Keratinocyte (primary cell): ENCODE measurements at regions not wholly inside any gene's neighbourhood (a gene's known extent, or its start where the extent isn't known, plus 50 kb on each side); places are given as distances from the start of the nearest gene placed in this dataset.
A peak's percentile ranks its signal among the peaks of the same experiment; 100 is the strongest.

Experiments used
- DNase-seq: peaks from one replicate; pipeline ENCODE4 v3.0.0-alpha.2; 2011; ENCODE audit warnings: low read depth, missing footprints, low spot score
- FAIRE-seq: peaks from 2 replicates; lab custom pipeline; 2011; peaks lifted over from hg19 to GRCh38; lab: Jason Lieb, UNC
- H2AFZ ChIP-seq: 2 replicates; pipeline ENCODE4 v1.6.0; 2012; ENCODE audit warnings: low read length, control low read depth, inconsistent platforms; ENCODE audit not compliant: control insufficient read depth
- H3K27ac ChIP-seq: 2 replicates; pipeline ENCODE4 v1.5.1; 2011; ENCODE audit warnings: low read length; ENCODE audit not compliant: control insufficient read depth, insufficient read depth
- H3K27me3 ChIP-seq: 3 replicates; pipeline ENCODE4 v1.6.0; 2011; ENCODE audit warnings: low read length; ENCODE audit not compliant: control insufficient read depth, insufficient read depth; ENCODE audit errors: extremely low read depth
- H3K36me3 ChIP-seq, 2 experiments: 2 replicates in 1 of 2; 3 replicates in 1 of 2; pipeline ENCODE4 v1.5.1; 2011; ENCODE audit warnings: low read length in 2 of 2, mild to moderate bottlenecking in 1 of 2; ENCODE audit not compliant: control insufficient read depth in 2 of 2, insufficient read depth in 2 of 2; ENCODE audit errors: extremely low read depth in 1 of 2
- H3K4me1 ChIP-seq: 3 replicates; pipeline ENCODE4 v1.5.1; 2011; ENCODE audit warnings: low read length; ENCODE audit not compliant: control insufficient read depth, insufficient read depth; ENCODE audit errors: extremely low read depth
- H3K4me2 ChIP-seq: 3 replicates; pipeline ENCODE4 v1.6.0; 2011; ENCODE audit warnings: low read depth, low read length; ENCODE audit not compliant: control insufficient read depth, insufficient read depth; ENCODE audit errors: extremely low read depth
- H3K4me3 ChIP-seq, 3 experiments: fragments of 200-600 bp in 1 of 3; sonication (generic) in 1 of 3; 2 replicates in 2 of 3; 3 replicates in 1 of 3; pipeline ENCODE4 v1.5.1; 2011 to 2016; ENCODE audit warnings: low read length in 3 of 3, mild to moderate bottlenecking in 3 of 3, control low read depth in 2 of 3, inconsistent platforms in 1 of 3, low read depth in 1 of 3, mixed read lengths in 1 of 3, mixed run types in 1 of 3, moderate library complexity in 1 of 3; ENCODE audit not compliant: control insufficient read depth in 2 of 3, insufficient read depth in 2 of 3; ENCODE audit errors: extremely low read depth in 1 of 3
- H3K79me2 ChIP-seq: 2 replicates; pipeline ENCODE4 v1.6.0; 2012; ENCODE audit warnings: low read length; ENCODE audit not compliant: control insufficient read depth, insufficient read depth
- H3K9ac ChIP-seq: 3 replicates; pipeline ENCODE4 v1.6.0; 2011; ENCODE audit warnings: low read length; ENCODE audit not compliant: control insufficient read depth, insufficient read depth; ENCODE audit errors: extremely low read depth
- H3K9me1 ChIP-seq: 3 replicates; pipeline ENCODE4 v1.6.0; 2011; ENCODE audit warnings: low read length; ENCODE audit not compliant: control insufficient read depth, insufficient read depth; ENCODE audit errors: extremely low read depth
- H3K9me3 ChIP-seq: 2 replicates; pipeline ENCODE4 v1.5.1; 2012; ENCODE audit warnings: low read depth, low read length; ENCODE audit not compliant: control insufficient read depth
- H4K20me1 ChIP-seq: 3 replicates; pipeline ENCODE4 v1.6.0; 2011; ENCODE audit warnings: low read length; ENCODE audit not compliant: control insufficient read depth, insufficient read depth; ENCODE audit errors: extremely low read depth
- CTCF ChIP-seq, 3 experiments: IDR thresholded peaks in 1 of 3; conservative IDR thresholded peaks in 1 of 3; optimal IDR thresholded peaks in 1 of 3; 2 replicates in 2 of 3; 3 replicates in 1 of 3; pipeline versions ENCODE3 to v1.5.1; 2011; ENCODE audit warnings: low read length in 3 of 3, mild to moderate bottlenecking in 3 of 3, moderate library complexity in 2 of 3, control low read depth in 1 of 3, inconsistent platforms in 1 of 3; ENCODE audit not compliant: insufficient read depth in 2 of 3; ENCODE audit errors: extremely low read depth in 1 of 3
- EZH2 ChIP-seq: IDR thresholded peaks from one replicate; pipeline ENCODE4 v1.6.1; 2012; ENCODE audit warnings: inconsistent platforms, mild to moderate bottlenecking, low read length, moderate library complexity
- dilution Hi-C: fragments of 300-500 bp; cut with MboI; formaldehyde crosslinking; loops from one replicate; pipeline ENCODE4 v1.7.0; 2020; ENCODE audit warnings: low sequenced_read_pairs; ENCODE audit not compliant: extremely low pct_ligation_motif_present

- dilution Hi-C loops: no loop called here
- TF ChIP-seq EZH2 (no peak), CTCF (optimal IDR thresholded peaks at IDR 0.05 in 1 of 3, IDR thresholded peaks at IDR 0.05 in 1 of 3, conservative IDR thresholded peaks at IDR 0.05 in 1 of 3; ENCODE audit: extremely low read depth in 1 of 3, insufficient read depth in 2 of 3, low read length in 3 of 3) (peak in 1 of 3 experiments; percentile 14)
- Histone ChIP-seq H3K27ac (no peak overlapping the region), H3K4me1 (no peaks in the 10 kb centered on the region), H3K9me3 (no peaks in the 10 kb centered on the region), H3K4me2 (no peak overlapping the region), H3K9ac (no peak overlapping the region), H3K27me3 (peaks cover 3% of the 10 kb centered on the region), H3K9me1 (no peaks in the 10 kb centered on the region), H3K79me2 (no peaks in the 10 kb centered on the region), H4K20me1 (no peaks in the 10 kb centered on the region), H3K36me3 (no peaks in the 10 kb centered on the region), H3K4me3 (no peak overlapping the region), H2AFZ (no peak overlapping the region)
- no peak for DNase-seq
- FAIRE-seq: no peak
Observed at GRCh38 chr13:29964181-29964845, 113.9 kb upstream of the UBL3 start.

- no peaks in the 10 kb centered on the region for H3K9me3 ChIP-seq
- H3K4me1 ChIP-seq: no peaks in the 10 kb centered on the region
- H3K79me2 ChIP-seq: no peaks in the 10 kb centered on the region
- H3K9me1 ChIP-seq: no peaks in the 10 kb centered on the region
- no peak overlapping the region for H3K9ac ChIP-seq
- H3K4me2 ChIP-seq: no peak overlapping the region
- no peak overlapping the region for H2AFZ ChIP-seq
- no peak overlapping the region for H3K4me3 ChIP-seq
- FAIRE-seq (no peak), DNase-seq (no peak)
- no peak overlapping the region for H3K27ac ChIP-seq
- no peak for TF ChIP-seq CTCF (optimal IDR thresholded peaks at IDR 0.05 in 1 of 3, IDR thresholded peaks at IDR 0.05 in 1 of 3, conservative IDR thresholded peaks at IDR 0.05 in 1 of 3; ENCODE audit: extremely low read depth in 1 of 3, insufficient read depth in 2 of 3, low read length in 3 of 3)
- TF ChIP-seq EZH2: no peak
- H4K20me1 ChIP-seq: no peaks in the 10 kb centered on the region
- peaks cover 7% of the 10 kb centered on the region for H3K27me3 ChIP-seq
- dilution Hi-C loops: no loop called here
- H3K36me3 ChIP-seq: no peaks in the 10 kb centered on the region
Observed at GRCh38 chr13:29963089-29963488, 112.7 kb upstream of the UBL3 start.
